ENCODE measurements at regions not wholly inside any gene's neighbourhood (a gene's known extent, or its start where the extent isn't known, plus 50 kb on each side); places are given as distances from the start of the nearest gene placed in this dataset.

DNA sequence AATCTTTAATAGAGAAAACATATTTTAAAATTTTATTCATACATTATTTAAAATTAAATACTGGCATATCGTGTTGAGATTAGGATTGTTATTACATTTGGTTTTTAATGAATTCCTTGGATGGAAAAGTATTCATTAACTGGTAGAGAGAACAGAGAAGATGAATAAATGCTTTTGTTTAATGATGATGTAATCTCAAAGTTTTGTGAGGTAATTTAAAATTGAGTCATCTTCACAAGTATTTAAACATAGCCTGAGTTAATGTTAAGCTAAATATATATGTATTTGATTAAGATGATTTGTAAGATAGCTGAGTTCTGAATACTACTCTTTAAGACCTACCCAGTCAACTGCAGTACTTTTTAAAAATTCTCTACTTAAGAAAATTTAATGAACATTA lies 713.4 kb upstream of the VRK2 start:
- TF ChIP-seq EZH2 (IDR thresholded peaks at IDR 0.05; ENCODE audit: insufficient read depth, poor library complexity, severe bottlenecking) (no peak), EZH2phosphoT487 (IDR thresholded peaks at IDR 0.05; ENCODE audit: insufficient read depth, low read depth) (no peak)

Data from GM23248 (cell line).